Osteoblast (primary cell): ENCODE measurements at regions not wholly inside any gene's neighbourhood (a gene's known extent, or its start where the extent isn't known, plus 50 kb on each side); places are given as distances from the start of the nearest gene placed in this dataset. TPM values are rescaled to one million over a fixed set of nuclear protein-coding genes. Genes with fewer than 3 reads are reported as not detected.
A peak's percentile ranks its signal among the peaks of the same experiment; 100 is the strongest.

Experiments
- DNase-seq: peaks from one replicate; pipeline ENCODE4 v3.0.0; 2011; ENCODE audit warnings: low spot score, mixed read lengths; ENCODE audit not compliant: insufficient read length; ENCODE audit errors: missing footprints
- H2AFZ ChIP-seq: 2 replicates; pipeline ENCODE4 v1.6.0; 2011; ENCODE audit warnings: mild to moderate bottlenecking, low read length
- H3K27ac ChIP-seq: 2 replicates; pipeline ENCODE4 v1.5.1; 2011; ENCODE audit warnings: mild to moderate bottlenecking, low read depth, low read length, moderate library complexity
- H3K27me3 ChIP-seq: 2 replicates; pipeline ENCODE4 v1.6.0; 2012; ENCODE audit warnings: mild to moderate bottlenecking, control low read depth, inconsistent platforms, low read length, moderate library complexity; ENCODE audit not compliant: insufficient read depth
- H3K36me3 ChIP-seq: 2 replicates; pipeline ENCODE4 v1.5.1; 2011; ENCODE audit warnings: mild to moderate bottlenecking, low read length, control low read depth, moderate library complexity; ENCODE audit not compliant: insufficient read depth
- H3K4me1 ChIP-seq: 2 replicates; pipeline ENCODE4 v1.5.1; 2011; ENCODE audit warnings: mild to moderate bottlenecking, low read length, control low read depth, moderate library complexity; ENCODE audit not compliant: insufficient read depth
- H3K4me2 ChIP-seq: 2 replicates; pipeline ENCODE4 v1.6.0; 2011; ENCODE audit warnings: mild to moderate bottlenecking, low read length; ENCODE audit not compliant: insufficient read depth
- H3K4me3 ChIP-seq: fragments of 200-600 bp; sonication (generic); 3 replicates; pipeline ENCODE4 v1.5.1; 2012; ENCODE audit warnings: mild to moderate bottlenecking, low read length, inconsistent platforms; ENCODE audit not compliant: insufficient read depth
- H3K79me2 ChIP-seq: 2 replicates; pipeline ENCODE4 v1.6.0; 2012; ENCODE audit warnings: mild to moderate bottlenecking, low read length, control low read depth, inconsistent platforms; ENCODE audit not compliant: insufficient read depth
- H3K9me3 ChIP-seq: 2 replicates; pipeline ENCODE4 v1.5.1; 2011; ENCODE audit warnings: low read depth, low read length, control low read depth
- H4K20me1 ChIP-seq: 2 replicates; pipeline ENCODE4 v1.6.0; 2012; ENCODE audit warnings: mild to moderate bottlenecking, low read length, control low read depth; ENCODE audit not compliant: insufficient read depth
- CTCF ChIP-seq: IDR thresholded peaks from 2 replicates; pipeline ENCODE4 v1.5.1; 2011; ENCODE audit warnings: mild to moderate bottlenecking, low read depth, low read length, moderate library complexity; ENCODE audit errors: extremely low read depth
- small RNA-seq: library from RNA; depleted of rRNA; stranded (forward); fragments of <200 nt; gene quantifications from one replicate; pipeline ENCODE3, GENCODE V24; 2012

GRCh38 chr15:25933456-25934158 is 70.5 kb upstream of the ATP10A start:
- no peaks in the 10 kb centered on the region for H3K27me3 ChIP-seq
- no peaks in the 10 kb centered on the region for H3K79me2 ChIP-seq
- peak; percentile 91 for DNase-seq
- TF ChIP-seq CTCF, result peak; percentile 91
- H3K9me3 ChIP-seq, result no peaks in the 10 kb centered on the region
- H3K36me3 ChIP-seq, result no peaks in the 10 kb centered on the region
- H3K4me1 ChIP-seq, result peaks cover 14% of the 10 kb centered on the region
- peak overlapping the region; percentile 100 for H2AFZ ChIP-seq
- H3K27ac ChIP-seq, result peak overlapping the region; percentile 67
- H4K20me1 ChIP-seq, result no peaks in the 10 kb centered on the region
- peak overlapping the region; percentile 96 for H3K4me2 ChIP-seq
- peak overlapping the region; percentile 75 for H3K4me3 ChIP-seq

- no peak for TF ChIP-seq CTCF
- Histone ChIP-seq H3K4me2 (no peak overlapping the region), H3K4me1 (peaks cover 14% of the 10 kb centered on the region), H3K27ac (no peak overlapping the region), H4K20me1 (no peaks in the 10 kb centered on the region), H2AFZ (no peak overlapping the region), H3K27me3 (no peaks in the 10 kb centered on the region), H3K4me3 (no peak overlapping the region), H3K36me3 (no peaks in the 10 kb centered on the region), H3K9me3 (no peaks in the 10 kb centered on the region), H3K79me2 (no peaks in the 10 kb centered on the region)
- no peak for DNase-seq
These were observed 69.6 kb upstream of the ATP10A start for GRCh38 chr15:25932696-25933095.

DNA sequence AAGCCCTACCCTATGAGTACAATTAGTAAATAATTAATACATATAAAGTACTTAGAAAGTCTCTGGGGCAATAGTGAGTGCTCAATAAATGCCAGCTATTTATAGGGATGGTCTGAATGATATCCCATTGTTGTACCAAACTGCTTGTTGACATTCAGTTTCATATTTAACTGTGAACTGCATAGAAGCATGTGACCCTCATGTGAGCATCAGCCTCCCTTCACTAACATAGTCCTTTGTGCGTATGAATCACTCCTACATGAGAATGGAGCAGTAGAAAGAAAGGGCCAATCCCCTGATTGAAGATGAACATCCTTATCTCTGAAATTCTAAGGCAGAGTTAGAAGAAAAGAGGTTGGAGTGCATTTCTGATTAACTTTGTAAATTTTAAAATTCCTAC is 68.7 kb upstream of the ATP10A start:
- H3K27me3 ChIP-seq, result no peaks in the 10 kb centered on the region
- H3K79me2 ChIP-seq, result no peaks in the 10 kb centered on the region
- no peak overlapping the region for H3K27ac ChIP-seq
- no peak overlapping the region for H2AFZ ChIP-seq
- no peaks in the 10 kb centered on the region for H4K20me1 ChIP-seq
- H3K4me1 ChIP-seq, result peaks cover 14% of the 10 kb centered on the region
- no peak for TF ChIP-seq CTCF
- no peak overlapping the region for H3K4me2 ChIP-seq
- no peaks in the 10 kb centered on the region for H3K9me3 ChIP-seq
- DNase-seq, result no peak
- no peak overlapping the region for H3K4me3 ChIP-seq
- no peaks in the 10 kb centered on the region for H3K36me3 ChIP-seq

GRCh38 chr15:25930931-25931330 is 67.8 kb upstream of the ATP10A start:
- no peaks in the 10 kb centered on the region for H3K36me3 ChIP-seq
- H3K79me2 ChIP-seq, result no peaks in the 10 kb centered on the region
- no peak overlapping the region for H3K4me3 ChIP-seq
- no peaks in the 10 kb centered on the region for H3K9me3 ChIP-seq
- no peak for DNase-seq
- H3K27me3 ChIP-seq, result no peaks in the 10 kb centered on the region
- no peak overlapping the region for H3K27ac ChIP-seq
- no peak overlapping the region for H2AFZ ChIP-seq
- no peaks in the 10 kb centered on the region for H4K20me1 ChIP-seq
- no peak overlapping the region for H3K4me2 ChIP-seq
- TF ChIP-seq CTCF, result no peak
- peaks cover 14% of the 10 kb centered on the region for H3K4me1 ChIP-seq

Small RNAs in the stretch of these regions (small RNA-seq; reads per million reads assigned to genes)
- gene RF00554, result not detected
